GM23338 (cell line): ENCODE measurements at regions not wholly inside any gene's neighbourhood (a gene's known extent, or its start where the extent isn't known, plus 50 kb on each side); places are given as distances from the start of the nearest gene placed in this dataset.

Experiments used
- ATAC-seq: fragments of 200-7000 bp; cut with Tn5 transposase; 3 replicates; pipeline ENCODE4 v1.9.1; 2020
- DNase-seq: peaks from one replicate; pipeline ENCODE4 v3.0.0-alpha.2; 2015; ENCODE audit warnings: low spot score
- H2AFZ ChIP-seq: fragments of 200-600 bp; sonication (generic); 2 replicates; pipeline ENCODE4 v1.8.0; 2016; ENCODE audit warnings: antibody characterized with exemption, mild to moderate bottlenecking, moderate library complexity
- H3F3A ChIP-seq: fragments of 200-600 bp; sonication (generic); replicated peaks from 2 replicates; pipeline ENCODE4 v1.8.0; 2017; ENCODE audit warnings: antibody characterized with exemption, mixed run types, low read depth
- H3K27ac ChIP-seq: fragments of 200-600 bp; sonication (generic); 2 replicates; pipeline ENCODE4 v1.6.1; 2016; ENCODE audit warnings: low read depth
- H3K27me3 ChIP-seq: fragments of 200-600 bp; sonication (generic); 2 replicates; pipeline ENCODE4 v1.8.0; 2016; ENCODE audit warnings: mild to moderate bottlenecking, mixed run types, moderate library complexity; ENCODE audit not compliant: insufficient read depth
- H3K36me3 ChIP-seq: fragments of 200-600 bp; sonication (generic); 2 replicates; pipeline ENCODE4 v1.8.0; 2016; ENCODE audit warnings: mild to moderate bottlenecking; ENCODE audit not compliant: insufficient read depth
- H3K4me1 ChIP-seq: fragments of 200-600 bp; sonication (generic); 2 replicates; pipeline ENCODE4 v1.8.0; 2016; ENCODE audit warnings: mild to moderate bottlenecking, moderate library complexity; ENCODE audit not compliant: insufficient read depth
- H3K4me2 ChIP-seq: fragments of 200-600 bp; sonication (generic); 2 replicates; pipeline ENCODE4 v1.7.1; 2017; ENCODE audit warnings: mixed run types
- H3K4me3 ChIP-seq: fragments of 200-600 bp; sonication (generic); 2 replicates; pipeline ENCODE4 v1.6.1; 2016; ENCODE audit warnings: mixed run types
- H3K79me2 ChIP-seq: fragments of 200-600 bp; sonication (generic); replicated peaks from 2 replicates; pipeline ENCODE4 v1.8.0; 2017; ENCODE audit warnings: mild to moderate bottlenecking; ENCODE audit not compliant: insufficient read depth
- H3K9me2 ChIP-seq: fragments of 200-600 bp; sonication (generic); 2 replicates; pipeline ENCODE4 v1.8.0; 2017; ENCODE audit not compliant: insufficient read depth
- H4K20me1 ChIP-seq: fragments of 200-600 bp; sonication (generic); replicated peaks from 2 replicates; pipeline ENCODE4 v1.8.0; 2017; ENCODE audit warnings: mild to moderate bottlenecking; ENCODE audit not compliant: insufficient read depth
- H3K27ac Mint-ChIP-seq: 2 replicates; pipeline ENCODE4 v1.8.0; 2020; ENCODE audit warnings: inconsistent platforms, mild to moderate bottlenecking, moderate library complexity, mixed read lengths
- H3K27me3 Mint-ChIP-seq: 3 replicates; pipeline ENCODE4 v1.8.0; 2022; ENCODE audit warnings: low read depth, mild to moderate bottlenecking, moderate library complexity, mixed read lengths, inconsistent platforms; ENCODE audit not compliant: insufficient read depth, poor library complexity
- H3K36me3 Mint-ChIP-seq: 3 replicates; pipeline ENCODE4 v1.8.0; 2021; ENCODE audit warnings: low read depth, mild to moderate bottlenecking, inconsistent platforms, moderate library complexity, mixed read lengths
- H3K4me1 Mint-ChIP-seq: 3 replicates; pipeline ENCODE4 v1.8.0; 2020; ENCODE audit warnings: mild to moderate bottlenecking, inconsistent platforms, mixed read lengths
- H3K4me3 Mint-ChIP-seq: 3 replicates; pipeline ENCODE4 v1.8.0; 2021; ENCODE audit warnings: moderate library complexity, mild to moderate bottlenecking, inconsistent platforms, mixed read lengths
- H3K9me3 Mint-ChIP-seq: 3 replicates; pipeline ENCODE4 v1.8.0; 2020; ENCODE audit warnings: moderate library complexity, mild to moderate bottlenecking, inconsistent platforms, mixed read lengths
- CREB1 ChIP-seq: fragments of 250-450 bp; sonication (Bioruptor Pico); IDR thresholded peaks from 2 replicates; pipeline ENCODE4 v1.5.0; 2020; ENCODE audit warnings: low read depth, mild to moderate bottlenecking, moderate library complexity
- CTCF ChIP-seq, 2 experiments: fragments of 200-600 bp in 1 of 2; sonication (generic) in 1 of 2; conservative IDR thresholded peaks; 2 replicates each; pipeline versions ENCODE4 v1.5.1 to v1.6.1; 2016 to 2017; ENCODE audit warnings: antibody characterized with exemption in 2 of 2, low read depth in 2 of 2, mild to moderate bottlenecking in 2 of 2, moderate library complexity in 1 of 2
- EZH2 ChIP-seq: fragments of 200-600 bp; sonication (generic); IDR thresholded peaks from one replicate; pipeline ENCODE4 v1.8.0; 2017; ENCODE audit warnings: antibody characterized with exemption, mild to moderate bottlenecking, low read depth; ENCODE audit not compliant: unreplicated experiment
- POLR2AphosphoS5 ChIP-seq: IDR thresholded peaks from 2 replicates; pipeline ENCODE4 v1.6.1; 2016; ENCODE audit warnings: antibody characterized with exemption, low read depth
- REST ChIP-seq: IDR thresholded peaks from one replicate; pipeline ENCODE4 v1.6.1; 2018; ENCODE audit warnings: antibody characterized with exemption; ENCODE audit not compliant: unreplicated experiment
- ZNF462 ChIP-seq: fragments of 250-450 bp; sonication (Bioruptor Pico); IDR thresholded peaks from 2 replicates; pipeline ENCODE4 v1.5.0; 2020; ENCODE audit warnings: mild to moderate bottlenecking, moderate library complexity

GRCh38 chr11:27208846-27209245 is 154.2 kb downstream of the CCDC34 start (continued):
- TF ChIP-seq CTCF (conservative IDR thresholded peaks at IDR 0.05; ENCODE audit: low read depth in 2 of 2), result no peak
- no peak for TF ChIP-seq EZH2

GRCh38 chr11:27207025-27207650 is 155.9 kb downstream of the CCDC34 start:
- peaks cover 9% of the 10 kb centered on the region; the same call in 1 of the 2 replicates for H3K9me2 ChIP-seq
- Mint-ChIP-seq H3K36me3 (no peaks in the 10 kb centered on the region), H3K27me3 (peaks cover 4% of the 10 kb centered on the region), H3K9me3 (no peaks in the 10 kb centered on the region), H3K4me3 (no peak overlapping the region), H3K4me1 (peaks cover 4% of the 10 kb centered on the region), H3K27ac (no peak overlapping the region)
- peaks cover 3% of the 10 kb centered on the region for H3K4me1 ChIP-seq
- no peaks in the 10 kb centered on the region for H3K27me3 ChIP-seq
- no peak overlapping the region for H2AFZ ChIP-seq
- 0 out of 2 replicates have a peak, but pooled peaks cover 3% of the 10 kb centered on the region for H3K36me3 ChIP-seq
- no peak overlapping the region for H3K4me2 ChIP-seq
- ATAC-seq (no peak), DNase-seq (no peak)
- H3K4me3 ChIP-seq, result no peak overlapping the region
- no peaks in the 10 kb centered on the region for H3K79me2 ChIP-seq
- no peaks in the 10 kb centered on the region for H3F3A ChIP-seq
- H4K20me1 ChIP-seq, result no peaks in the 10 kb centered on the region
- no peak overlapping the region for H3K27ac ChIP-seq
- TF ChIP-seq REST (no peak), ZNF462 (CRISPR knock-in tag) (no peak), POLR2AphosphoS5 (no peak), CREB1 (CRISPR knock-in tag) (no peak), EZH2 (no peak)
